ENCODE measurements at regions not wholly inside any gene's neighbourhood (a gene's known extent, or its start where the extent isn't known, plus 50 kb on each side); places are given as distances from the start of the nearest gene placed in this dataset.
"Not testable (repeated sequence)": the region's sequence is repeated elsewhere in the genome, so short reads cannot be mapped to it uniquely, and the experiment has no call there.

DNA sequence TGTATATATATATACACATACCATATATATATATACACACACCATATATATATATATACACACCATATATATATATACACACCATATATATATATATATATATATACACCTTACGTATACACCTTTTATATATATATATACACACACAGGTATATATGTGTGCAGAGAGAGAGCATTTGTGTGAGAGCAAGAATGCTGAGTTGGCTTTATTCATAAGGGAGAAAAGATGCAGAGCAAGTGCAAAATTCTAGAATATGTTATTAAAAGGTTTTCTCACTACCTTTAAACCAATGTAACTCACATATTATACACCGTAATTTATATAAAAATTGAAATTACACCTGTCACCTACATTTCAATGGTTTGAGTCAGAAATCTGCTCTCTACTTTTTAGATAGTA, 107.2 kb upstream of the ALCAM start:
- Histone ChIP-seq H3K27ac (ENCODE audit: low read depth, low read length) (no peak overlapping the region), H3K36me3 (ENCODE audit: control insufficient read depth, insufficient read depth, low read length) (no peaks in the 10 kb centered on the region), H3K4me1 (ENCODE audit: control insufficient read depth, insufficient read depth, low read length) (no peaks in the 10 kb centered on the region), H3K9me3 (ENCODE audit: control insufficient read depth, insufficient read depth, low read depth, low read length) (peaks cover 5% of the 10 kb centered on the region; the same call in 1 of the 2 replicates), H3K9ac (ENCODE audit: low read length) (no peak overlapping the region), H3K27me3 (ENCODE audit: control insufficient read depth, insufficient read depth, low read length) (no peaks in the 10 kb centered on the region), H3K4me3 (ENCODE audit: low read depth, low read length) (no peak overlapping the region)

DNA sequence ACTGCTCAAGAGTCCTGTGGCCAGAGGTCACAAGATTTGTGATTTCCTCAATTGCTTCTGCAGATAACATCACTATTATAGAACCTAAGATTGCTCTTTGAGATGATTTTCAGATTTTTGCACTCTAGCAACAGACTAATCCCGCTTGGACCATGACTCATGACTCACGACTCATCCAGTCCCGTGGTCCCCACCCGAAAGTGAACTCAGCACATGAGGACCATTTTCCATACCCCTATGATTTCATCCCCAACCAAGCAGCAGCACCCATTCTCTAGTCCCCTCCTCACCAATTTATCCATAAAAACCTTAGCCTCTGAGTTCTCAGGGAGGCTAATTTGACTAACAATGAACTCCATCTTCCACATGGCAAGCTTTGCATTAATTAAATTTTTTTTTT, 106.3 kb upstream of the ALCAM start:
- H3K9me3 ChIP-seq (ENCODE audit: control insufficient read depth, insufficient read depth, low read depth, low read length), result peaks cover 5% of the 10 kb centered on the region; the same call in 1 of the 2 replicates
- no peak overlapping the region for H3K4me3 ChIP-seq (ENCODE audit: low read depth, low read length)
- no peaks in the 10 kb centered on the region for H3K27me3 ChIP-seq (ENCODE audit: control insufficient read depth, insufficient read depth, low read length)
- no peaks in the 10 kb centered on the region for H3K4me1 ChIP-seq (ENCODE audit: control insufficient read depth, insufficient read depth, low read length)
- no peak overlapping the region for H3K9ac ChIP-seq (ENCODE audit: low read length)
- no peak overlapping the region for H3K27ac ChIP-seq (ENCODE audit: low read depth, low read length)
- H3K36me3 ChIP-seq (ENCODE audit: control insufficient read depth, insufficient read depth, low read length), result no peaks in the 10 kb centered on the region

GRCh38 chr3:105274536-105274935, 92.2 kb upstream of the ALCAM start:
- no peak overlapping the region for H3K9ac ChIP-seq (ENCODE audit: low read length)
- no peak overlapping the region for H3K27ac ChIP-seq (ENCODE audit: low read depth, low read length)
- H3K27me3 ChIP-seq (ENCODE audit: control insufficient read depth, insufficient read depth, low read length), result no peaks in the 10 kb centered on the region
- no peak overlapping the region for H3K4me3 ChIP-seq (ENCODE audit: low read depth, low read length)
- H3K36me3 ChIP-seq (ENCODE audit: control insufficient read depth, insufficient read depth, low read length), result no peaks in the 10 kb centered on the region
- no peaks in the 10 kb centered on the region for H3K9me3 ChIP-seq (ENCODE audit: control insufficient read depth, insufficient read depth, low read depth, low read length)
- no peaks in the 10 kb centered on the region for H3K4me1 ChIP-seq (ENCODE audit: control insufficient read depth, insufficient read depth, low read length)

DNA sequence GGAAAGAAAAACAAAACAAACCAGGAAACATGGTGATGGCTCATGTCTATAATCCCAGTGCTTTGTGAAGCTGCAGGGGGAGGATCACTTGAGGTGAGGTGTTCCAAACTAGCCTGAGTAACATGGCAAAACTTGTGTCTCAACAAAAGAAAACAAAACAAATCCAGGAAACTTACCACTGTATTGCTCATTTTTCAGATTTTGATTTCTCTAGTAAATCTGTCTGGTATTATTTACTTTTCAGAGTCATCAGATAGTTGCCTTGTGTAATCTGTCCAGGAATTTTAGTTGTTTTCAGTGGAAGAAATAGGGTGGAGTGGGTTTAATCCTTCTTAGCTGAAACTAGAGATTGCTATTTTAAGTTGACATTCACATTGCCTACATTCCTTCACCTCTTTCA, 91.8 kb upstream of the ALCAM start:
- no peaks in the 10 kb centered on the region for H3K4me1 ChIP-seq (ENCODE audit: control insufficient read depth, insufficient read depth, low read length)
- no peaks in the 10 kb centered on the region for H3K36me3 ChIP-seq (ENCODE audit: control insufficient read depth, insufficient read depth, low read length)
- H3K27me3 ChIP-seq (ENCODE audit: control insufficient read depth, insufficient read depth, low read length), result no peaks in the 10 kb centered on the region
- H3K9ac ChIP-seq (ENCODE audit: low read length), result no peak overlapping the region
- H3K4me3 ChIP-seq (ENCODE audit: low read depth, low read length), result no peak overlapping the region
- no peaks in the 10 kb centered on the region for H3K9me3 ChIP-seq (ENCODE audit: control insufficient read depth, insufficient read depth, low read depth, low read length)
- H3K27ac ChIP-seq (ENCODE audit: low read depth, low read length), result no peak overlapping the region

DNA sequence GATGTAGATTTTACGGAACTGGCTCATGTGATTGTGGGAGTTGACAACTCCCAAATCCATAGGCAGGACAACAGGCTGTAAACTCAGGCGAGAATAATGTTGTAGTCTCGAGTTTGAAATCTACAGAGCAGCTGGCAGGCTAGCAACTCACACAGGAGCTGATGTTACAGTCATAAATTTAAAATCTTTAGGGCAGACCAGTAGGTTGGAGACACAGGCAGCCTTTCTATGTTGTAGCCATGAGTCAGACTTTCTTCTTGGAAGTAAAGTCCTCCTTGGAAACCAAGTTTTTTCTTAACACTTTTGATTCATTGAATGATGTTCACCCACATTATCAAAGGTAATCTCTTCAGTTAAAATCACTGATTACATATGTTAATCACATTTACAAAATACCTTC, 89.1 kb upstream of the ALCAM start:
- Histone ChIP-seq H3K36me3 (ENCODE audit: control insufficient read depth, insufficient read depth, low read length) (no peaks in the 10 kb centered on the region), H3K27ac (ENCODE audit: low read depth, low read length) (no peak overlapping the region), H3K9me3 (ENCODE audit: control insufficient read depth, insufficient read depth, low read depth, low read length) (no peaks in the 10 kb centered on the region), H3K9ac (ENCODE audit: low read length) (no peak overlapping the region), H3K4me3 (ENCODE audit: low read depth, low read length) (no peak overlapping the region), H3K4me1 (ENCODE audit: control insufficient read depth, insufficient read depth, low read length) (no peaks in the 10 kb centered on the region), H3K27me3 (ENCODE audit: control insufficient read depth, insufficient read depth, low read length) (no peaks in the 10 kb centered on the region)

DNA sequence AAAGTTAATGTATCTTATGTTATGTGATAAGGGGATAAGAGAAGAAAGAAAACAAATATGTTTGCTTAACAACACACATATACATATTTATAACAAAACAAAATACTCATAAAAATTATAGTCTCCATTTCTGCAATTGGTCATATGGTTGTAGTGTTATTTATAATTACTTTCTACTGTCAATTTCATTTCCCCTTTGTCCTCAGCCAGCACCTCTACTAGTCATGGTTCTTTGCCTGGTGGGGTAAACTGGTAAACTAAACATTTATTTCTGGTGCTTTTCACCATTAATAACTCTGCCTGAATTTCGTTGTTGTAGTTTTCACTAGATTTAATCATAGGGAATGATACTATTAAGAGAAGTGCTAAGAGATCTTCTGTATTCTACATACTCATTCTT, 88.0 kb upstream of the ALCAM start:
- Histone ChIP-seq H3K9me3 (ENCODE audit: control insufficient read depth, insufficient read depth, low read depth, low read length) (no peaks in the 10 kb centered on the region), H3K4me1 (ENCODE audit: control insufficient read depth, insufficient read depth, low read length) (no peaks in the 10 kb centered on the region), H3K9ac (ENCODE audit: low read length) (no peak overlapping the region), H3K27ac (ENCODE audit: low read depth, low read length) (no peak overlapping the region), H3K4me3 (ENCODE audit: low read depth, low read length) (no peak overlapping the region), H3K36me3 (ENCODE audit: control insufficient read depth, insufficient read depth, low read length) (no peaks in the 10 kb centered on the region), H3K27me3 (ENCODE audit: control insufficient read depth, insufficient read depth, low read length) (no peaks in the 10 kb centered on the region)

- Histone ChIP-seq H3K27ac (ENCODE audit: low read depth, low read length) (no peak overlapping the region), H3K4me1 (ENCODE audit: control insufficient read depth, insufficient read depth, low read length) (no peaks in the 10 kb centered on the region), H3K9ac (ENCODE audit: low read length) (no peak overlapping the region), H3K9me3 (ENCODE audit: control insufficient read depth, insufficient read depth, low read depth, low read length) (no peaks in the 10 kb centered on the region), H3K36me3 (ENCODE audit: control insufficient read depth, insufficient read depth, low read length) (no peaks in the 10 kb centered on the region), H3K4me3 (ENCODE audit: low read depth, low read length) (no peak overlapping the region), H3K27me3 (ENCODE audit: control insufficient read depth, insufficient read depth, low read length) (no peaks in the 10 kb centered on the region)
Observed at GRCh38 chr3:105281989-105282388, 84.7 kb upstream of the ALCAM start.

GRCh38 chr3:105284876-105285275, 81.8 kb upstream of the ALCAM start:
- Histone ChIP-seq H3K4me1 (ENCODE audit: control insufficient read depth, insufficient read depth, low read length) (no peaks in the 10 kb centered on the region), H3K9ac (ENCODE audit: low read length) (no peak overlapping the region), H3K27ac (ENCODE audit: low read depth, low read length) (no peak overlapping the region), H3K36me3 (ENCODE audit: control insufficient read depth, insufficient read depth, low read length) (no peaks in the 10 kb centered on the region), H3K27me3 (ENCODE audit: control insufficient read depth, insufficient read depth, low read length) (no peaks in the 10 kb centered on the region), H3K4me3 (ENCODE audit: low read depth, low read length) (no peak overlapping the region), H3K9me3 (ENCODE audit: control insufficient read depth, insufficient read depth, low read depth, low read length) (0 out of 2 replicates have a peak, but pooled peaks cover 1% of the 10 kb centered on the region)

- Histone ChIP-seq H3K9me3 (ENCODE audit: control insufficient read depth, insufficient read depth, low read depth, low read length) (0 out of 2 replicates have a peak, but pooled peaks cover 2% of the 10 kb centered on the region), H3K27ac (ENCODE audit: low read depth, low read length) (no peak overlapping the region), H3K36me3 (ENCODE audit: control insufficient read depth, insufficient read depth, low read length) (no peaks in the 10 kb centered on the region)
Observed at GRCh38 chr3:105285653-105286241, 81.0 kb upstream of the ALCAM start.

GRCh38 chr3:105293441-105293840, 73.3 kb upstream of the ALCAM start:
- H3K36me3 ChIP-seq (ENCODE audit: control insufficient read depth, insufficient read depth, low read length), result no peaks in the 10 kb centered on the region
- no peaks in the 10 kb centered on the region for H3K27me3 ChIP-seq (ENCODE audit: control insufficient read depth, insufficient read depth, low read length)
- no peak overlapping the region for H3K4me3 ChIP-seq (ENCODE audit: low read depth, low read length)
- peaks cover 14% of the 10 kb centered on the region for H3K9me3 ChIP-seq (ENCODE audit: control insufficient read depth, insufficient read depth, low read depth, low read length)
- H3K4me1 ChIP-seq (ENCODE audit: control insufficient read depth, insufficient read depth, low read length), result no peaks in the 10 kb centered on the region
- H3K9ac ChIP-seq (ENCODE audit: low read length), result no peak overlapping the region
- H3K27ac ChIP-seq (ENCODE audit: low read depth, low read length), result no peak overlapping the region

More at GRCh38 chr3:105285653-105286241, 81.0 kb upstream of the ALCAM start:
- no peak overlapping the region for H3K9ac ChIP-seq (ENCODE audit: low read length)
- no peaks in the 10 kb centered on the region for H3K4me1 ChIP-seq (ENCODE audit: control insufficient read depth, insufficient read depth, low read length)
- H3K27me3 ChIP-seq (ENCODE audit: control insufficient read depth, insufficient read depth, low read length), result no peaks in the 10 kb centered on the region
- H3K4me3 ChIP-seq (ENCODE audit: low read depth, low read length), result no peak overlapping the region

DNA sequence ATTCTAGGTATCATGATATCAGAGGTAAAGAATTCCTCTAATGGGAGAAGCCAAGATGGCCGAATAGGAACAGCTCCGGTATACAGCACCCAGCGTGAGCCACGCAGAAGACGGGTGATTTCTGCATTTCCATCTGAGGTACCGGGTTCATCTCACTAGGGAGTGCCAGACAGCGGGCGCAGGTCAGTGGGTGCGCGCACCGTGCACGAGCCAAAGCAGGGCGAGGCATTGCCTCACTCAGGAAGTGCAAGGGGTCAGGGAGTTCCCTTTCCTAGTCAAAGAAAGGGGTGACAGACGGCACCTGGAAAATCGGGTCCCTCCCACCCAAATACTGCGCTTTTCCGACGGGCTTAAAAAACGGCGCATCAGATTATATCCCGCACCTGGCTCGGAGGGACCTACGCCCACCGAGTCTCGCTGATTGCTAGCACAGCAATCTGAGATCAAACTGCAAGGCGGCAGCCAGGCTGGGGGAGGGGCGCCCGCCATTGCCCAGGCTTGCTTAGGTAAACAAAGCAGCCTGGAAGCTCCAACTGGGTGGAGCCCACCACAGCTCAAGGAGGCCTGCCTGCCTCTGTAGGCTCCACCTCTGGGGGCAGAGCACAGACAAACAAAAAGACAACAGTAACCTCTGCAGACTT, 70.4 kb upstream of the ALCAM start:
- peaks cover 11% of the 10 kb centered on the region for H3K9me3 ChIP-seq (ENCODE audit: control insufficient read depth, insufficient read depth, low read depth, low read length)
- not testable (repeated sequence) for H3K27me3 ChIP-seq (ENCODE audit: control insufficient read depth, insufficient read depth, low read length); H3K4me3 ChIP-seq (ENCODE audit: low read depth, low read length); H3K4me1 ChIP-seq (ENCODE audit: control insufficient read depth, insufficient read depth, low read length); H3K27ac ChIP-seq (ENCODE audit: low read depth, low read length); H3K9ac ChIP-seq (ENCODE audit: low read length); H3K36me3 ChIP-seq (ENCODE audit: control insufficient read depth, insufficient read depth, low read length)
